ENCODE measurements at regions not wholly inside any gene's neighbourhood (a gene's known extent, or its start where the extent isn't known, plus 50 kb on each side); places are given as distances from the start of the nearest gene placed in this dataset.
"Not testable (repeated sequence)": the region's sequence is repeated elsewhere in the genome, so short reads cannot be mapped to it uniquely, and the experiment has no call there.

- H3K27ac Mint-ChIP-seq: no peak overlapping the region
- no peak for DNase-seq
- H3K27me3 Mint-ChIP-seq: no peaks in the 10 kb centered on the region
- H3K4me1 Mint-ChIP-seq: no peaks in the 10 kb centered on the region
- ATAC-seq: no peak
- no peaks in the 10 kb centered on the region for H3K36me3 Mint-ChIP-seq
- CTCF ChIA-PET: no interaction called here
- no peak overlapping the region for H3K4me3 Mint-ChIP-seq
- H3K9me3 Mint-ChIP-seq (ENCODE audit: low read depth): peaks cover 2% of the 10 kb centered on the region
Observed at GRCh38 chr3:166889241-166889640, 490.9 kb downstream of the ZBBX start.

GRCh38 chr3:166879661-166880060, 500.4 kb downstream of the ZBBX start:
- CTCF ChIA-PET: no interaction called here
- DNase-seq (no peak), ATAC-seq (no peak)
- no peaks in the 10 kb centered on the region for H3K9me3 Mint-ChIP-seq (ENCODE audit: low read depth)
- H3K27ac Mint-ChIP-seq: no peak overlapping the region
- no peak overlapping the region for H3K4me3 Mint-ChIP-seq
- H3K36me3 Mint-ChIP-seq: no peaks in the 10 kb centered on the region
- no peaks in the 10 kb centered on the region for H3K27me3 Mint-ChIP-seq
- no peaks in the 10 kb centered on the region for H3K4me1 Mint-ChIP-seq

GRCh38 chr3:166877971-166878370, 502.1 kb downstream of the ZBBX start:
- no peak for DNase-seq
- Mint-ChIP-seq H3K4me1 (no peaks in the 10 kb centered on the region), H3K4me3 (no peak overlapping the region), H3K27me3 (no peaks in the 10 kb centered on the region), H3K36me3 (no peaks in the 10 kb centered on the region), H3K9me3 (ENCODE audit: low read depth) (no peaks in the 10 kb centered on the region), H3K27ac (no peak overlapping the region)
- CTCF ChIA-PET: no interaction called here
- ATAC-seq: no peak

GRCh38 chr3:166864473-166865467, 515.3 kb downstream of the ZBBX start:
- Mint-ChIP-seq H3K27ac (no peak overlapping the region), H3K36me3 (no peaks in the 10 kb centered on the region), H3K4me3 (no peak overlapping the region), H3K27me3 (no peaks in the 10 kb centered on the region), H3K4me1 (no peaks in the 10 kb centered on the region), H3K9me3 (ENCODE audit: low read depth) (peaks cover 3% of the 10 kb centered on the region)
- ATAC-seq (no peak), DNase-seq (no peak)
- CTCF ChIA-PET: no interaction called here

GRCh38 chr3:166860217-166860616, 519.9 kb downstream of the ZBBX start:
- H3K27ac Mint-ChIP-seq: no peak overlapping the region
- no peak for ATAC-seq
- DNase-seq: no peak

GRCh38 chr3:166844329-166844728, 535.8 kb downstream of the ZBBX start:
- ATAC-seq (no peak), DNase-seq (no peak)
- Mint-ChIP-seq H3K27me3 (no peaks in the 10 kb centered on the region), H3K27ac (no peak overlapping the region), H3K9me3 (ENCODE audit: low read depth) (no peaks in the 10 kb centered on the region), H3K4me3 (no peak overlapping the region), H3K4me1 (no peaks in the 10 kb centered on the region), H3K36me3 (no peaks in the 10 kb centered on the region)
- CTCF ChIA-PET: no interaction called here

More at GRCh38 chr3:166860217-166860616, 519.9 kb downstream of the ZBBX start:
- H3K4me1 Mint-ChIP-seq: no peaks in the 10 kb centered on the region
- H3K36me3 Mint-ChIP-seq: no peaks in the 10 kb centered on the region
- CTCF ChIA-PET: no interaction called here
- no peak overlapping the region for H3K4me3 Mint-ChIP-seq
- no peaks in the 10 kb centered on the region for H3K27me3 Mint-ChIP-seq
- H3K9me3 Mint-ChIP-seq (ENCODE audit: low read depth): no peaks in the 10 kb centered on the region

- ATAC-seq; H3K27me3 Mint-ChIP-seq; H3K27ac Mint-ChIP-seq; DNase-seq; H3K4me1 Mint-ChIP-seq; CTCF ChIA-PET; H3K4me3 Mint-ChIP-seq; H3K36me3 Mint-ChIP-seq; H3K9me3 Mint-ChIP-seq (ENCODE audit: low read depth): not testable (repeated sequence)
Observed at GRCh38 chr3:166842784-166843183, 537.3 kb downstream of the ZBBX start.

- CTCF ChIA-PET: no interaction called here
- Mint-ChIP-seq H3K27me3 (no peaks in the 10 kb centered on the region), H3K9me3 (ENCODE audit: low read depth) (peaks cover 2% of the 10 kb centered on the region), H3K27ac (no peak overlapping the region), H3K36me3 (no peaks in the 10 kb centered on the region), H3K4me1 (no peaks in the 10 kb centered on the region), H3K4me3 (no peak overlapping the region)
- no peak for ATAC-seq
- DNase-seq: no peak
Observed at GRCh38 chr3:166837535-166837934, 542.6 kb downstream of the ZBBX start.

- Mint-ChIP-seq H3K4me3 (no peak overlapping the region), H3K27me3 (no peaks in the 10 kb centered on the region), H3K27ac (no peak overlapping the region), H3K9me3 (ENCODE audit: low read depth) (peaks cover 2% of the 10 kb centered on the region), H3K36me3 (no peaks in the 10 kb centered on the region), H3K4me1 (no peaks in the 10 kb centered on the region)
- ATAC-seq (no peak), DNase-seq (no peak)
- CTCF ChIA-PET: no interaction called here
Observed at GRCh38 chr3:166836836-166837235, 543.3 kb downstream of the ZBBX start.

GRCh38 chr3:166829896-166830295, 550.2 kb downstream of the ZBBX start:
- Mint-ChIP-seq H3K27ac (no peak overlapping the region), H3K27me3 (no peaks in the 10 kb centered on the region), H3K9me3 (ENCODE audit: low read depth) (peaks cover 9% of the 10 kb centered on the region), H3K4me3 (no peak overlapping the region), H3K4me1 (no peaks in the 10 kb centered on the region), H3K36me3 (no peaks in the 10 kb centered on the region)
- ATAC-seq (no peak), DNase-seq (no peak)
- CTCF ChIA-PET: no interaction called here

GRCh38 chr3:166818464-166818863, 561.6 kb downstream of the ZBBX start:
- no peaks in the 10 kb centered on the region for H3K36me3 Mint-ChIP-seq
- H3K9me3 Mint-ChIP-seq (ENCODE audit: low read depth): peaks cover 8% of the 10 kb centered on the region
- no peak for DNase-seq
- no peak overlapping the region for H3K27ac Mint-ChIP-seq
- CTCF ChIA-PET: no interaction called here
- ATAC-seq: no peak
- H3K27me3 Mint-ChIP-seq: no peaks in the 10 kb centered on the region
- no peaks in the 10 kb centered on the region for H3K4me1 Mint-ChIP-seq
- no peak overlapping the region for H3K4me3 Mint-ChIP-seq

- H3K4me3 Mint-ChIP-seq, H3K4me1 Mint-ChIP-seq, CTCF ChIA-PET: not testable (repeated sequence)
Observed at GRCh38 chr3:166817269-166817668, 562.8 kb downstream of the ZBBX start.

GRCh38 chr3:166810741-166811445, 569.2 kb downstream of the ZBBX start:
- H3K27ac Mint-ChIP-seq: no peak overlapping the region
- DNase-seq (no peak), ATAC-seq (no peak)
- H3K4me3 Mint-ChIP-seq: no peak overlapping the region
- no peaks in the 10 kb centered on the region for H3K27me3 Mint-ChIP-seq
- H3K4me1 Mint-ChIP-seq: no peaks in the 10 kb centered on the region
- CTCF ChIA-PET: no interaction called here
- no peaks in the 10 kb centered on the region for H3K36me3 Mint-ChIP-seq
- H3K9me3 Mint-ChIP-seq (ENCODE audit: low read depth): peaks cover 21% of the 10 kb centered on the region

More at GRCh38 chr3:166817269-166817668, 562.8 kb downstream of the ZBBX start:
- not testable (repeated sequence) for H3K36me3 Mint-ChIP-seq; H3K27me3 Mint-ChIP-seq; H3K9me3 Mint-ChIP-seq (ENCODE audit: low read depth); DNase-seq; H3K27ac Mint-ChIP-seq; ATAC-seq

- peaks cover 16% of the 10 kb centered on the region for H3K9me3 Mint-ChIP-seq (ENCODE audit: low read depth)
- DNase-seq: no peak
- no peaks in the 10 kb centered on the region for H3K4me1 Mint-ChIP-seq
Observed at GRCh38 chr3:166809520-166809919, 570.6 kb downstream of the ZBBX start.

More at GRCh38 chr3:166809520-166809919, 570.6 kb downstream of the ZBBX start:
- Mint-ChIP-seq H3K27me3 (no peaks in the 10 kb centered on the region), H3K27ac (no peak overlapping the region), H3K4me3 (no peak overlapping the region), H3K36me3 (no peaks in the 10 kb centered on the region)
- CTCF ChIA-PET: no interaction called here
- no peak for ATAC-seq
